ENCODE measurements at regions not wholly inside any gene's neighbourhood (a gene's known extent, or its start where the extent isn't known, plus 50 kb on each side); places are given as distances from the start of the nearest gene placed in this dataset.

DNA sequence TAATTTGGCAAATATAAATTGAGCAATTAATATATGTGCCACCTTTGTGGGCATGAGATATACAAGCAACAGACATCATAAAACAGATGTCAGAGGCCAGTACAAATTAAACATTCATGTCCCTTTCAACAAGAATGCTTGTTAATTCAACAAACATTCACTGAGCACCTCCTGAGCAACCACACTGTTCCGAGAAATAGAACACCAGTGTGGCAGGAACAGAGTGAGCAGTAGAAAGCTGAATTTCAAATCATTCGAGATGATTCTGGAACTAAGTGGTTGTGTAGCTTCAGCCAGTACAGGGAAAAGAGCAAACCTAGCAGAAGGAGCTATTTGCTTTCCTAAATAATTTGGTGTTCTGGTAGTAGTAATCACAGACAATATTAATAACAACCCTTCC is 227.7 kb downstream of the CBLN4 start:
- TF ChIP-seq POLR2A (IDR thresholded peaks at IDR 0.05; ENCODE audit: extremely low read depth, insufficient read length) = no peak
- TF ChIP-seq, protein P1, sequence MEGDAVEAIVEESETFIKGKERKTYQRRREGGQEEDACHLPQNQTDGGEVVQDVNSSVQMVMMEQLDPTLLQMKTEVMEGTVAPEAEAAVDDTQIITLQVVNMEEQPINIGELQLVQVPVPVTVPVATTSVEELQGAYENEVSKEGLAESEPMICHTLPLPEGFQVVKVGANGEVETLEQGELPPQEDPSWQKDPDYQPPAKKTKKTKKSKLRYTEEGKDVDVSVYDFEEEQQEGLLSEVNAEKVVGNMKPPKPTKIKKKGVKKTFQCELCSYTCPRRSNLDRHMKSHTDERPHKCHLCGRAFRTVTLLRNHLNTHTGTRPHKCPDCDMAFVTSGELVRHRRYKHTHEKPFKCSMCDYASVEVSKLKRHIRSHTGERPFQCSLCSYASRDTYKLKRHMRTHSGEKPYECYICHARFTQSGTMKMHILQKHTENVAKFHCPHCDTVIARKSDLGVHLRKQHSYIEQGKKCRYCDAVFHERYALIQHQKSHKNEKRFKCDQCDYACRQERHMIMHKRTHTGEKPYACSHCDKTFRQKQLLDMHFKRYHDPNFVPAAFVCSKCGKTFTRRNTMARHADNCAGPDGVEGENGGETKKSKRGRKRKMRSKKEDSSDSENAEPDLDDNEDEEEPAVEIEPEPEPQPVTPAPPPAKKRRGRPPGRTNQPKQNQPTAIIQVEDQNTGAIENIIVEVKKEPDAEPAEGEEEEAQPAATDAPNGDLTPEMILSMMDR (IDR thresholded peaks at IDR 0.05; ENCODE audit: low read depth, low read length) = no peak
- TF ChIP-seq, protein P2, sequence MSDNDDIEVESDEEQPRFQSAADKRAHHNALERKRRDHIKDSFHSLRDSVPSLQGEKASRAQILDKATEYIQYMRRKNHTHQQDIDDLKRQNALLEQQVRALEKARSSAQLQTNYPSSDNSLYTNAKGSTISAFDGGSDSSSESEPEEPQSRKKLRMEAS (IDR thresholded peaks at IDR 0.05; ENCODE audit: low read depth, low read length) = no peak
